ENCODE measurements at regions not wholly inside any gene's neighbourhood (a gene's known extent, or its start where the extent isn't known, plus 50 kb on each side); places are given as distances from the start of the nearest gene placed in this dataset.
A peak's percentile ranks its signal among the peaks of the same experiment; 100 is the strongest.
"Not testable (repeated sequence)": the region's sequence is repeated elsewhere in the genome, so short reads cannot be mapped to it uniquely, and the experiment has no call there.

DNA sequence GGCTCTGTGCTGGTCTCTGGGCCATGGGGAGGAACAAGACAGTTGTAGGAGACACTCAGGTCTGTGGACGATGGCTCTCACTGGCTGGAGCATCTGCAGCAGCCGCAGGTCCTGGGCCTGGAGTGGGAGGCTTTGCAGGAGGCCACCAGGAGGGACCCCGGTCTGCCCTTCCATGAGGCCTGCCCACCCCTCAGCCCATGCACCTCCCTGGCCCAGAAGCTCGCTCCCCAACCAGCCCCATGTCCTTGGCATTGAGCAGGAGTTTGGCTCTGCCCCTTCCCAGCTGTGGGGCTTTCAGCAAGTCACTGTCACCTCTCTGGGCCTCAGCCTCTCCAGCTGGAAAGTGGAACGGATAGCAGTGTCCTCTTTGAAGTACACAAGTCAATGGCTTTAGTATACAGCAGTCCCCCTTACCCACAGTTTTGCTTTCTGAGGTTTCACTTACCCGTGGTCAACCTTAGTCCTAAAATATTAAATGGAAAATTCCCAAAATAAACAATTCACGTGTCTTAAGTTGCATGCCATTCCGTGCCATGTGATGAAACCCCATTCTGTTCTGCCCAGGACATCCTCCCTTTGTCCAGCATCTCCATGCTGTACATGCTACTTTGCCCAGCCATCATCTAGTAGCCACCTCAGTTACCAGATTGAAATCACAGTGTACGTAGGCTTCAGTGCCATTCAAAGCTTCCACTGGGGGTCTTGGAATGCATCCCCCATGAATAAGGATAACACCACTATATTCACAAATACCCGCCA, 104.0 kb downstream of the CPZ start:
- no peak for DNase-seq

DNA sequence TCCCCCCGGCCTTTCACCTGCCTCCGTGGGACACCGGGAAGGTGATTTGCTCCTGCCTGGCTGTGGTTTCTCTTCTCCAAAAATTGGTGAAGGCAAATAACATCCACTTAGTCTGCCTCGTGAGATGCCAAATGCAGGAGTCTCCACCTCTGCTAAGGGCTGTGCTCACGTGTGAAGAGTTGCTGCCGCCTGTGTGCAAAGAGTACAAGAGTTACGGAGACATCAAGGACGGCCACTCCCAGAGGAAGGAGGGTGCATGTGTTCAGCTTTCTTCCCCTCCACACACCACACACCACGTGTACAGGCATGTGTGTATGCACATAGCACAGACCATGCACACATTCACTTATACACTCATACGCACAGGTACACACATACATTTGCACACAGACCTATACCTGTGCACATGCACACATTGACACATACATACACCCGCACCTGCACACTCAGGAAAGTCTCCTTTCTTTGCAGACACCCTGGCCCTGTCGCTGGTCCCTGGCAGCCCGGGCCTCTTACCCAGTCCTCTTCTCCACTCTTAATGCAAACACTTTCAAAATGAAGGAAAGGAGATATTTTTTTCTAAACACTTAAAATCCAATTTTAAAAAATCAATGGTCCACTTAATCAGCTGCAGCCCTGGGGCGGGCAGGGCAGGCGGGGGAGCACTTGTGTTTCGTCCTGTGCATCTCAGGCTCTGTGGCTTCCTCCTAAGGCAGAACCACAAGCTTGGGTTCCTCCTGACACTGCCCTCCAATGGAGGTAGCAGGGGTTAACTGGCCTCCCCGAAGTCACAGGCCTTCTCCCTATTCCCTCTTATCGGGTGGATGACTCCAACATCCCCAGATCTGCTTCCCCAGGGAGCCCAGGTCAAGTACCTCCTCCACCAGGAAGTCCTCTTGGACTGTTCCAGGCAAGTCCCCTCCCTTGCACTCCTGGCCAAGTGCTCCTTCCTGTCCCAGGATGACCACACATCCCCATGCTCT, 103.0 kb downstream of the CPZ start:
- DNase-seq = no peak

DNA sequence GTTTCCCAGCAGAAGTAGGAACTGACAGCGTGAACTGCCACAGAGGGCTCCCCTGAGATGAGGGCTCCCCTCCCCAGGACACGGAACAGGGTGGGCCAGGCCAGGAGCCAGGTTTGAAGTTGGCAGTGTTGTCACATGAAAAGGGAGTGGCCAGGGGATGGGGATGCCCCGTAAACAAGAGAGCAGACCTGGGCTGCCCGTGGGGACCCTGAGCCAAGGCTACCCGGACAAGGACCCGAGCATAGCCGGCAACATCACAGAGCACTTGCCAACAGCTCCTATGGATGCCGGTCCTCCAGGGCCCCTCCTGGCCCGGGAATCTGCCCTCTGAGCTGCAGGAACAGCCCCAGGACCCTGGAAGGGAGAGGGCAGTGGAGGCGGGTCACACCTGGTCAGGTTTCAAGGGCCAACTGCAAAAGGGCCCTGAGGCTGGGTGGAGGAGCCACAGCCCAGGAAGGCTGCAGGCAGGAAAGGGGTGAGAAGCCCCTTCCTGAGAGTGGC, 102.1 kb downstream of the CPZ start:
- DNase-seq = no peak

- no peak for DNase-seq
Measured at GRCh38 chr4:8694226-8694625, 101.7 kb downstream of the CPZ start.

- DNase-seq = no peak
Measured at GRCh38 chr4:8691151-8691775, 98.7 kb downstream of the CPZ start.

DNA sequence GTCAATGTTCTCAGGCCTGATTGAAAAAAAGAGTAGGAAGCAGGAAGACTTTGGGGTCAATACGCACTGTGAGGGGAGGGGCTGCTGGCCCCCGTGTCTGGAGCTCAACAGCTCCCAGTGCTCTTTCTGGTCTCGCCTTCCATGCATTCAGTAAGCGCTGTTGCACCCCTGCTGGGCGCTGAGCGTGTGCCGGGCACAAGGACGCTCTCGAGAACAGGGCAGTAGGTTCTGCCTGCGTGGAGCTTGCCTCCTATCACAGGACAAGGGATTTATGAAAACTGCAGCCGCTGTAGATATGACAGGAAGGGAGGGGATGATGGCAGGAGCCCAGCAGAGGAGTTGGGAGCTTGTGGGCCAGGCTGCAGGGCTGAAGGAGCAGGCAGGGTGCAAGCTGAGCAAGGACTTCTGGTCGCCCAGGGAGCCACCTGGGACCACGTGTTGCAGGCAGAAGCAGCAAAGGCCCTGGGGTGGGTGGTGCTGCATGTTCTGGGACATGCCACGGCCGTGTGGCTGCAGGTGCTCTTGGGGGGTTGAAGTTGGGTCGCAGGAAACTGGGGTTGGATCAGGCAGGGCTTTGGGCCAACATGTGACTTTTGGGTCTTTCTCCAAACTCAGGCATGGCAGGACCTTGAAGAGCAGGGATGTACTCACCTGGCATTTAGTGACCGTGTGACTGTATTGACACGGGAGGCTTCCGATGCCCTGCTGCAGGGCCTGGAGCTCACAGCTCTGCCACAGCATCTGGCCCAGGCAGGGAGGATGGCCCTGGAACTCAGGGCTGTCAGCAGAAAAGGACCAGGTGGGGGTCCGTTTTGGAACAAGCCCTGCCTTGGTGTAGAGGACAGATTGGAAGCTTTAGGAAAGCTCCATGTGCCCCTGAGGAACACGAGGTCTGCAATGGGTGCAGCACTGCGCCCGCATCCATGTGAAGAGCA, 97.9 kb downstream of the CPZ start:
- no peak for DNase-seq

GRCh38 chr4:8689741-8690140, 97.2 kb downstream of the CPZ start:
- DNase-seq = no peak

GRCh38 chr4:8688908-8689445, 96.4 kb downstream of the CPZ start:
- no peak for DNase-seq

- peak; percentile 27 for DNase-seq
Measured at GRCh38 chr4:8688041-8688907, 95.7 kb downstream of the CPZ start.

DNA sequence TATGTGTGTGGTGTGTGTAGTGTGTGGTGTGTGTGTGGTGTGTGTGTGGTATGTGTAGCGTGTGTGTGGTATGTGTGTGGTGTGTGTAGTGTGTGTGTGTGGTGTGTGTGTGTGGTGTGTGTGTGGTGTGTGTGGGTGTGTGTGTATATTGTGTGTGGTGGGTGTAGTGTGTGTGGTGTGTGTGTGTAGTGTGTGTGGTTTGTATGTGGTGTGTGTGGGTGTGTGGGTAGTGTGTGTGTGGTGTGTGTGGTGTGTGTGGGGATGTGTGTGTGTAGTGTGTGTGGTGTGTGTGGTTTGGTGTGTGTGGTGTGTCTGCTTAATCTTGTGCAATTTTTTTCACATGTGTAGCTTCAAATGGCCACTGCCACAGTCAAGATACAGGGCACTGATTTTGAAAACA, 94.5 kb downstream of the CPZ start:
- DNase-seq = no peak

- no peak for DNase-seq
Measured at GRCh38 chr4:8685831-8686230, 93.3 kb downstream of the CPZ start.

DNA sequence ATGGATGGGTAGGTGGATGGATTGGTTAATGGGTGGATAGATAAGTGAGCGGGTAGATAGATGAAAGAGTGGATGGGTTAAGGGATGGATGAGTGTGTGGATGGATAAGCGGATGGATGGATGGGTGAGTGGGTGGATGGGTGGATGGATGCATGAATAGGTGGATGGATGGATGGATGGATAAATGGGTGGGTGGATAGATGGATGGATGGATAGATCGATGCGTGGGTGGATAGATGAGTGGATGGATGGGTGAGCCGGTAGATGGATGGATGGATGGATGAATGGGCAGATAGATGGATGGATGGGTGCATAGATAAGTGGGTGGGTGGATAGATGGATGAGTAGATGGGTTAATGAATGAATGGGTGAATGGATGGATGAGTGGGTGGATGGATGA, 90.9 kb downstream of the CPZ start:
- no peak for DNase-seq

- no peak for DNase-seq
Measured at GRCh38 chr4:8682725-8683124, 90.2 kb downstream of the CPZ start.

DNA sequence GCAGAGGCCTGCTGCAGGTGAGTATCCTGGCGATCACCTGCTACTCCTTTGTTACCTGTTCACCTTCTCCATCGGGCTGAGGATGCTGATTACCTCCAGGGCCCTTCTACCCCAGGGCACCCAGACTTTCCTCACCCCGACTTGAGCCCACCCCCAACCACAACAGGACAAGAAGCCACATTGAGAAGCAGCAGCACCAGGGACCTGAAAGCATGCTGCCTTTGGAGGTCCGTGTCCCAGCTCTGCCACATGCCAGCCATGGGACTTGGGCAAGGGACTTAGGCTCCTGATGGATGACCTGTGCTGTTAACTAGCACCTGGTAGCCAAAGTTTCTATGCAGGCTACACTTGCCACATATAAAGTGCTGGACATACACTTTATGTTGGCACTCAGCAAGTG, 89.7 kb downstream of the CPZ start:
- DNase-seq = no peak

DNA sequence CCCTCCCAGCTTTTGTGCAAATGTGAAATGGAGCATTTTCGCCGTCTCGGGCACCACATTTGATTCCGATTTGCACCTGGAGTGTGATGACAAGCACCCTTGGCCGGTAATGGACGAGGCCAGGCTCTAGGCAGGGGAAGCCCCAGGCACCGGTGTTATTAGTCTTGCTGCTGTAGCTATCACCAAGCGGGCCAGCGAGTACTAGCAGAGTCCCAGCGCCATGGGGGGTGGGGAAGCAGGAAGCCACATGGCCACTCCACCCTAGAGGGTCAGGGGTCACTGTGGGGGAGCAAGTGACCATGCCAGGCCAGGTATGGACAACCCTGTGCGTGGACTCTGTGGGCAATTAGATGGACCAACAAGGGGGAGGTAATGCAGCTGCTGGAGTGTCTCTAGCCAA, 88.8 kb downstream of the CPZ start:
- DNase-seq = no peak

DNA sequence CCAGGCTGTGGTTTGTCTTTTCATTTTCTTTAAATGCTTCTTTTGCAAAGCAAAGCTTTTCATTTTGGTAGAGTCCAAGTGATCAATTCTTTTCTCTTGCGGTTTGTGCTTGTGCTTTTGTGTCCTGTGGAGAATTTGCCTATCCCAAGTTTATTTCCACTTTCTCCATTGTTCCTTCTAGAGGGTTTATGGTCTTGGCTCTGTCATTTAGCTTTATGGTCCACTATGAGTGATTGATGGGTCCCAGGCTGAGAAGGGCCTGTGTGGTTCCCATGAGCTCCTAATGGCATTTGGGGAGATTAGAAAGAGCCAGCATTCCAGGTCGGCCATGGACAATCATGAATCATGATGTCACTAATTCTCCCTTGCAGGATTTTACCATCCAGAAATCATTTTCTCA, 86.5 kb downstream of the CPZ start:
- no peak for DNase-seq

DNA sequence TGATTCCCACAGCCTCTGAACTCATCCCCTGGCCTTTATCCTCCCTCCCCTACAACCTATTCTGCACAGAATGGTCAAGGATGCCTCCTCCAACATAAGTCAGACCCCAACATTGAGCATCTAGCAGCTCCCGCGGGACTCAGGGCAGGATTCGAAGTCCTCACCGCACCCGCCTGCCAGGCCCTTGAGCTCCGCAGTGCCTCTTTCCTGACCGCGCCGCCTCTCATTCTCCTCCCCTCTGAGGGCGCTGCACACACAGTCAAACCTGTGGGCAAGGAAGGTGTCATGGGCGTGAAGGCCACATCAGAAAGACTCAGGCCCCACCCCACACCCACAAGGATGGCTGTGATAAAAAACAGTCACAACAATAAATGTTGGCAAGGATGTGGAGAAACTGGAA, 84.1 kb downstream of the CPZ start:
- no peak for DNase-seq

GRCh38 chr4:8675906-8676305, 83.3 kb downstream of the CPZ start:
- no peak for DNase-seq

DNA sequence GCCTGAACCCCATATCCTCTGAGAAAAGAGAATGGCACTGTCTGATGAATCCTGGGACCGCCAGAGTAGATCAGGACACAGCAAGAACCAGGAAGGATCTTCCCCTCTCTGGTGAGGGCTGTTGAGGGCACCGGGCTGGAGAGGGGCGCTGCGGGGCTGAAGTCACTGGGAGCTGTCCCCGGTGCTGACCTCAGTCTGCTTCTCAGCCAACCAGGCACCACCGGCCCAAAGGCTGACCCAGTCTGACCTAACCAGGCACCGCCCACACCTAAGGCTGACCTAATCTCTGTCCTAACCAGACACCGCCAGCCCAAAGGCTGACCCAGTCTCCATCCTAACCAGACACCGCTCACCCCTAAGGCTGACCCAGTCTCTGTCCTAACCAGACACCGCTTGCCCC, 82.8 kb downstream of the CPZ start:
- no peak for DNase-seq

DNA sequence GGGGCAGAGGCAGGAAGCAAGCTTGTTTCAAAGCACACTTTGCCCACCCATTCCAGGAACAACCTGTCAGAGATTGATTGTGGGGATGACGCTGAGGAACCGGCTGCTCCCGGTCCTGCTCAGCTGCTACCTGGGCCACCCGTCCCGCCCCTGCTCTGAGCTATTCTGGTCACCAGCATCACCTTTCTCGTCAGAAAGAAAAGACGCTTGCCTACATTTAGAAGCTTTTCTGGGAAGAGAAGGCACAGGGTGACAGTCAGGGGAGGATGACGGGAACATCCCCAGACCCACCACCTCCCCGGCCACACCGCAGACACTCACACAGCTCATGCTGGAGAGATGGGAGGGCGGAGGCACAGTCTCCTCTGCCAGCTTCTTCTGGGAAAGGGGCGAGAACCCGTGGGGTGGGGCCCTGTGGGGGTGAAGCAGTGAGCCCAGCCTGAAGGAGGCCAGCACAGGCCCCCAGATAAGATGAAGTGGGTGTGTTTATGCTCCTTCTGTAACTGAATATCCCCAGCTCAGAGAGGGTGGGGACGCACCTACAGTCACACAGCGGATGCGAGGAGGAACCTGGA, 81.8 kb downstream of the CPZ start:
- no peak for DNase-seq

- DNase-seq = not testable (repeated sequence)
Measured at GRCh38 chr4:8673106-8673505, 80.5 kb downstream of the CPZ start.

Measured in midbrain (tissue), 1 donor.